CD4-positive, alpha-beta T cell (primary cell): ENCODE measurements at regions not wholly inside any gene's neighbourhood (a gene's known extent, or its start where the extent isn't known, plus 50 kb on each side); places are given as distances from the start of the nearest gene placed in this dataset.

Experiments used
- ATAC-seq: fragments of 200-7000 bp; cut with Tn5 transposase; one replicate; pipeline ENCODE4 v1.10.0; 2022; ENCODE audit warnings: mild to moderate bottlenecking; ENCODE audit not compliant: poor library complexity
- CTCF ChIA-PET: fragments of 350-600 bp; sonication (Branson Sonifier 250); formaldehyde crosslinking; loops from one replicate; lab custom pipeline; 2021; ENCODE audit warnings: antibody characterized with exemption, inconsistent platforms; lab: Charles Lee
- POLR2A ChIA-PET: fragments of 350-600 bp; sonication (Branson Sonifier 250); formaldehyde crosslinking; loops from one replicate; lab custom pipeline; 2021; ENCODE audit warnings: antibody characterized with exemption, inconsistent platforms; lab: Charles Lee
- DNase-seq, 14 experiments: peaks; one replicate each; pipeline ENCODE4 v3.0.0-alpha.2; 2013 to 2020; ENCODE audit warnings: mixed read lengths in 2 of 14
- H3K27ac ChIP-seq, 2 donors: one replicate each; pipeline versions ENCODE4 v1.5.1 to v1.7.0; 2013; ENCODE audit warnings: low read length in 2 of 2, low read depth in 1 of 2, mild to moderate bottlenecking in 1 of 2
- H3K27me3 ChIP-seq, 2 experiments: 1 replicate in 1 of 2; 2 replicates in 1 of 2; pipeline versions ENCODE4 v1.6.1 to v1.7.0; 2013; ENCODE audit warnings: low read length in 2 of 2, control low read depth in 1 of 2, mild to moderate bottlenecking in 1 of 2, moderate library complexity in 1 of 2; ENCODE audit not compliant: insufficient read depth in 2 of 2, control insufficient read depth in 1 of 2
- H3K36me3 ChIP-seq: one replicate; pipeline ENCODE4 v1.6.1; 2013; ENCODE audit warnings: low read length, control low read depth; ENCODE audit not compliant: insufficient read depth
- H3K4me1 ChIP-seq: one replicate; pipeline ENCODE4 v1.6.1; 2013; ENCODE audit warnings: low read length, control low read depth; ENCODE audit not compliant: insufficient read depth
- H3K4me3 ChIP-seq: one replicate; pipeline ENCODE4 v1.5.1; 2013; ENCODE audit warnings: mild to moderate bottlenecking, low read length, moderate library complexity
- H3K9me3 ChIP-seq, 2 experiments: 1 replicate in 1 of 2; 2 replicates in 1 of 2; pipeline versions ENCODE4 v1.6.1 to v1.7.0; 2013; ENCODE audit warnings: low read length in 2 of 2, mild to moderate bottlenecking in 2 of 2, control low read depth in 1 of 2, moderate library complexity in 1 of 2; ENCODE audit not compliant: control insufficient read depth in 1 of 2, insufficient read depth in 1 of 2
- H3K27ac Mint-ChIP-seq: one replicate; pipeline ENCODE4 v1.8.0; 2020; ENCODE audit warnings: mixed read lengths
- H3K27me3 Mint-ChIP-seq: one replicate; pipeline ENCODE4 v1.8.0; 2021; ENCODE audit warnings: mixed read lengths
- H3K36me3 Mint-ChIP-seq: one replicate; pipeline ENCODE4 v1.8.0; 2021; ENCODE audit warnings: low read depth, mixed read lengths
- H3K4me1 Mint-ChIP-seq: one replicate; pipeline ENCODE4 v1.8.0; 2021; ENCODE audit warnings: low read depth, mixed read lengths
- H3K4me3 Mint-ChIP-seq: one replicate; pipeline ENCODE4 v1.8.0; 2020; ENCODE audit warnings: mild to moderate bottlenecking, mixed read lengths
- H3K9me3 Mint-ChIP-seq: one replicate; pipeline ENCODE4 v1.8.0; 2020; ENCODE audit warnings: mixed read lengths
- intact Hi-C, 2 experiments: fragments of 100-400 bp; cut with DNase I in 1 of 2; cut with micrococcal nuclease in 1 of 2; formaldehyde crosslinking; loops; one replicate each; pipeline versions ENCODE4 v1.15.1 to v1.9.0; 2023 to 2025; cut with DNase I, micrococcal nuclease
- TF ChIP-seq, protein P1 (sequence below): fragments of 200-600 bp; IDR thresholded peaks from one replicate; pipeline ENCODE4 v1.8.0; 2022; ENCODE audit warnings: antibody characterized with exemption, mild to moderate bottlenecking

DNA sequence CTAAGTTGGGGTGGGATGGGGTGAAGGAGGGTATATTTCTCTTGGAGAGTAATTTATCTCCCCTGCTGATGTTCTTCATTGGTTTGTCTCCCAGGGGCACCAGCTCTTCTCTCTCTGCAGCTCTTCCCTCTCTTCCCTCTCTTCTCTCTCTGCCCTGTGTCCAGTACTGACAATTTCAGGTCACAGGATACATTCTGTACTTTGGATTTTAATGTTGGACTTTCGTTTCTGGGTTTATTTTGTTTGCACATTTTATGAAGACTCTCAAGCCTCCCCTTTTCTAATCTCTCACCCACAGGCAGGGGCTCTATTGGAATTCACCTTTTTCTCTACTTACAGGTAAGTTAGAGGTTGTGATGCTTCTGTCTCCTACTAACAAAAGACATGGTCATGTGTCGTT, 165.5 kb downstream of the CPEB2 start:
- no peak overlapping the region for H3K4me3 ChIP-seq
- H3K36me3 Mint-ChIP-seq: no peaks in the 10 kb centered on the region
- no peak for DNase-seq
- H3K4me3 Mint-ChIP-seq: no peak overlapping the region
- no peak overlapping the region for H3K27ac ChIP-seq
- H3K36me3 ChIP-seq: no peaks in the 10 kb centered on the region
- H3K27me3 ChIP-seq: peaks cover 4 to 5% of the 10 kb centered on the region in 2 experiments
- ChIA-PET CTCF (no interaction called here), POLR2A (no interaction called here)
- H3K27me3 Mint-ChIP-seq: peaks cover 23% of the 10 kb centered on the region
- H3K27ac Mint-ChIP-seq: no peak overlapping the region
- ATAC-seq: no peak
- H3K9me3 Mint-ChIP-seq: peaks cover 8% of the 10 kb centered on the region
- TF ChIP-seq, protein P1, sequence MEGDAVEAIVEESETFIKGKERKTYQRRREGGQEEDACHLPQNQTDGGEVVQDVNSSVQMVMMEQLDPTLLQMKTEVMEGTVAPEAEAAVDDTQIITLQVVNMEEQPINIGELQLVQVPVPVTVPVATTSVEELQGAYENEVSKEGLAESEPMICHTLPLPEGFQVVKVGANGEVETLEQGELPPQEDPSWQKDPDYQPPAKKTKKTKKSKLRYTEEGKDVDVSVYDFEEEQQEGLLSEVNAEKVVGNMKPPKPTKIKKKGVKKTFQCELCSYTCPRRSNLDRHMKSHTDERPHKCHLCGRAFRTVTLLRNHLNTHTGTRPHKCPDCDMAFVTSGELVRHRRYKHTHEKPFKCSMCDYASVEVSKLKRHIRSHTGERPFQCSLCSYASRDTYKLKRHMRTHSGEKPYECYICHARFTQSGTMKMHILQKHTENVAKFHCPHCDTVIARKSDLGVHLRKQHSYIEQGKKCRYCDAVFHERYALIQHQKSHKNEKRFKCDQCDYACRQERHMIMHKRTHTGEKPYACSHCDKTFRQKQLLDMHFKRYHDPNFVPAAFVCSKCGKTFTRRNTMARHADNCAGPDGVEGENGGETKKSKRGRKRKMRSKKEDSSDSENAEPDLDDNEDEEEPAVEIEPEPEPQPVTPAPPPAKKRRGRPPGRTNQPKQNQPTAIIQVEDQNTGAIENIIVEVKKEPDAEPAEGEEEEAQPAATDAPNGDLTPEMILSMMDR: no peak
- H3K4me1 Mint-ChIP-seq: no peaks in the 10 kb centered on the region
- no peaks in the 10 kb centered on the region for H3K4me1 ChIP-seq
- intact Hi-C loops: no loop called here
- H3K9me3 ChIP-seq: peaks cover 0 to 6% of the 10 kb centered on the region in 2 experiments

DNA sequence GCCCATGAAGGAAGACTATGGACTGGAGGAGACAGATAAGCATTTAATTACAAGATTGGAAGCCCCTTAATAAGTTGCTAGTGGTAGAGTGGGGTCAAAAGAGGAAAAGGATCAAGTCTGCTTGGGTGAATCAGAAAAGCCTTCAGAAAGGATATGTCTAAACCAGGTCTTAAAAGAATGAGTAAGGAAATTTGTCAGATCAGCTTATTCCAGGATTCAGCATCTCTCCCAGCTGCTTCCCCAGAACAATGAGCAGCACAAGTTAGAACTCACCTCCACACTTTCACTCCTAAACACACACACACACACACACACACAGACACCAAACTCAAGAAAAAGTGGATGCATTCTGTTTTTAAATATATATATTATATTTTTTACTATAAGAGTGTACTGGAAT, 166.5 kb downstream of the CPEB2 start:
- no peaks in the 10 kb centered on the region for H3K36me3 ChIP-seq
- CTCF ChIA-PET: interaction anchor here (0.7 kb wide), 1 partner anchor 76 kb away, joined by 3 read pairs; no protein-coding TSS in a partner anchor
- no peak for ATAC-seq
- H3K4me1 Mint-ChIP-seq: no peaks in the 10 kb centered on the region
- H3K4me3 ChIP-seq: no peak overlapping the region
- H3K27ac ChIP-seq: no peak overlapping the region
- no peak overlapping the region for H3K27ac Mint-ChIP-seq
- POLR2A ChIA-PET: no interaction called here
- peaks cover 0 to 6% of the 10 kb centered on the region in 2 experiments for H3K9me3 ChIP-seq
- peaks cover 9% of the 10 kb centered on the region for H3K9me3 Mint-ChIP-seq
- intact Hi-C loops: no loop called here
- TF ChIP-seq, protein P1: no peak
- DNase-seq: no peak
- H3K36me3 Mint-ChIP-seq: no peaks in the 10 kb centered on the region
- H3K4me3 Mint-ChIP-seq: no peak overlapping the region
- H3K4me1 ChIP-seq: no peaks in the 10 kb centered on the region
- H3K27me3 ChIP-seq: peaks cover 4 to 5% of the 10 kb centered on the region in 2 experiments
- peaks cover 25% of the 10 kb centered on the region for H3K27me3 Mint-ChIP-seq

DNA sequence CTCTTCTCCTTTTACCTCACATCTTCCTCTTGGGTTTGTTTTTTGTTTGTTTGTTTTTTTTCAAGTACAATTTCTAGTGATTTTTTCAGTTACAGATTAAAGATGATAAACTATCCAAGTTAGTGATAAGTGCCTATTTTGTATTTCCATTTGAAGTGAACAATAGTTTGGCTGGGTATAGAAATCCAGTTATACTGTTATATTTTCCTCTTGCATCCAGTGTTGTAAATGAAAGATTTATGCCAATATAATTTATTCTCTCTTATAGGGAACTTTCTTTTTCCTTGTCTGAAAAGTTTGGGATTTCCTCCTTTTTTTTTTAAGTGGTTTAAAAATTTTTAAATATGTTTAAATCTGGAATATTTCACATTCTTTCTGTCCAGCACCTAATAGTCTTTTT, 169.4 kb downstream of the CPEB2 start:
- peaks cover 9% of the 10 kb centered on the region for H3K9me3 Mint-ChIP-seq
- H3K4me1 Mint-ChIP-seq: no peaks in the 10 kb centered on the region
- H3K27me3 Mint-ChIP-seq: peaks cover 25% of the 10 kb centered on the region
- no peak for ATAC-seq
- Histone ChIP-seq H3K27me3 (peaks cover 4 to 5% of the 10 kb centered on the region in 2 experiments), H3K27ac (no peak overlapping the region), H3K4me1 (no peaks in the 10 kb centered on the region), H3K36me3 (no peaks in the 10 kb centered on the region), H3K4me3 (no peak overlapping the region), H3K9me3 (peaks cover 0 to 6% of the 10 kb centered on the region in 2 experiments)
- intact Hi-C loops: no loop called here
- POLR2A ChIA-PET: no interaction called here
- H3K27ac Mint-ChIP-seq: no peak overlapping the region
- no peak overlapping the region for H3K4me3 Mint-ChIP-seq
- no peaks in the 10 kb centered on the region for H3K36me3 Mint-ChIP-seq
- CTCF ChIA-PET: no interaction called here
- DNase-seq: no peak
- TF ChIP-seq, protein P1: no peak
